Mesodermal cell (in vitro differentiated cells): ENCODE measurements at regions not wholly inside any gene's neighbourhood (a gene's known extent, or its start where the extent isn't known, plus 50 kb on each side); places are given as distances from the start of the nearest gene placed in this dataset.

Experiments used
- H3K27ac ChIP-seq: 2 replicates; pipeline ENCODE4 v1.7.0; 2013; ENCODE audit warnings: mild to moderate bottlenecking, low read depth, low read length, moderate library complexity; ENCODE audit not compliant: severe bottlenecking
- H3K36me3 ChIP-seq: 2 replicates; pipeline ENCODE4 v1.7.1; 2013; ENCODE audit warnings: mild to moderate bottlenecking, low read length, moderate library complexity; ENCODE audit not compliant: control insufficient read depth, insufficient read depth
- H3K4me1 ChIP-seq: one replicate; pipeline ENCODE4 v1.7.1; 2013; ENCODE audit warnings: mild to moderate bottlenecking, low read length; ENCODE audit not compliant: insufficient read depth, control insufficient read depth, poor library complexity, severe bottlenecking
- H3K4me3 ChIP-seq: 2 replicates; pipeline ENCODE4 v1.7.0; 2013; ENCODE audit warnings: low read length, control low read depth, mild to moderate bottlenecking; ENCODE audit not compliant: insufficient read depth, poor library complexity, severe bottlenecking; ENCODE audit errors: extremely low read depth
- H3K9me3 ChIP-seq: 2 replicates; pipeline ENCODE4 v1.7.1; 2013; ENCODE audit warnings: mild to moderate bottlenecking, low read length, moderate library complexity; ENCODE audit not compliant: control insufficient read depth
- WGBS, 2 experiments: methylation state at CpG; one replicate each; pipeline ENCODE4 v1.1.5; 2013; ENCODE audit warnings: missing lambda C conversion rate in 2 of 2; ENCODE audit not compliant: insufficient coverage in 2 of 2; 5-methylcytosine and 5-hydroxymethylcytosine counted together

- peaks cover 14% of the 10 kb centered on the region for H3K9me3 ChIP-seq
- H3K4me1 ChIP-seq, result peaks cover 11% of the 10 kb centered on the region
- no peak overlapping the region for H3K27ac ChIP-seq
- 83% methylated on average over 1 of the region's 2 CpGs; no CpG with 5 or more reads in 1 of the 2 experiments for whole genome bisulfite sequencing, 2 experiments
- no peak overlapping the region for H3K4me3 ChIP-seq
- no peaks in the 10 kb centered on the region for H3K36me3 ChIP-seq
Measured at GRCh38 chr2:9081750-9082149, 78.3 kb upstream of the MBOAT2 start.

- 100% methylated on average over 2 of the region's 8 CpGs; no CpG with 5 or more reads in 1 of the 2 experiments for WGBS, 2 experiments
- Histone ChIP-seq H3K4me3 (no peak overlapping the region), H3K36me3 (no peaks in the 10 kb centered on the region), H3K4me1 (peaks cover 5% of the 10 kb centered on the region), H3K27ac (no peak overlapping the region), H3K9me3 (peaks cover 14% of the 10 kb centered on the region)
Measured at GRCh38 chr2:9078405-9078804, 74.9 kb upstream of the MBOAT2 start.

- Histone ChIP-seq H3K4me3 (no peak overlapping the region), H3K27ac (no peak overlapping the region), H3K9me3 (peaks cover 12% of the 10 kb centered on the region), H3K36me3 (no peaks in the 10 kb centered on the region), H3K4me1 (peaks cover 5% of the 10 kb centered on the region)
- WGBS, 2 experiments, result 89 to 100% methylated on average over 1 to 2 of the region's 2 CpGs
Measured at GRCh38 chr2:9077691-9078090, 74.2 kb upstream of the MBOAT2 start.

GRCh38 chr2:9076755-9077154 is 73.3 kb upstream of the MBOAT2 start:
- 96% methylated on average over 3 of the region's 6 CpGs for WGBS, 2 experiments
- H3K27ac ChIP-seq, result no peak overlapping the region
- peaks cover 5% of the 10 kb centered on the region for H3K4me1 ChIP-seq

GRCh38 chr2:9076210-9076609 is 72.7 kb upstream of the MBOAT2 start:
- Histone ChIP-seq H3K27ac (peak overlapping the region; percentile 18), H3K36me3 (no peaks in the 10 kb centered on the region), H3K9me3 (no peaks in the 10 kb centered on the region), H3K4me1 (peaks cover 5% of the 10 kb centered on the region), H3K4me3 (no peak overlapping the region)
- WGBS, 2 experiments, result 86 to 100% methylated on average over 1 of the region's 1 CpG

More at GRCh38 chr2:9076755-9077154, 73.3 kb upstream of the MBOAT2 start:
- Histone ChIP-seq H3K4me3 (no peak overlapping the region), H3K9me3 (peaks cover 5% of the 10 kb centered on the region), H3K36me3 (no peaks in the 10 kb centered on the region)

- H3K36me3 ChIP-seq, result no peaks in the 10 kb centered on the region
- WGBS, 2 experiments, result 72 to 88% methylated on average over 4 to 6 of the region's 6 CpGs
- H3K27ac ChIP-seq, result no peak overlapping the region
- peaks cover 5% of the 10 kb centered on the region for H3K4me1 ChIP-seq
- no peak overlapping the region for H3K4me3 ChIP-seq
- no peaks in the 10 kb centered on the region for H3K9me3 ChIP-seq
Measured at GRCh38 chr2:9074930-9075329, 71.4 kb upstream of the MBOAT2 start.

GRCh38 chr2:9071584-9072124 is 68.2 kb upstream of the MBOAT2 start:
- 83 to 89% methylated on average over 2 to 6 of the region's 6 CpGs for WGBS, 2 experiments
- H3K27ac ChIP-seq, result no peak overlapping the region

GRCh38 chr2:9071032-9071431 is 67.5 kb upstream of the MBOAT2 start:
- H3K36me3 ChIP-seq, result no peaks in the 10 kb centered on the region
- no peak overlapping the region for H3K4me3 ChIP-seq
- H3K4me1 ChIP-seq, result peaks cover 5% of the 10 kb centered on the region
- 74 to 76% methylated on average over 4 of the region's 5 CpGs for WGBS, 2 experiments
- no peak overlapping the region for H3K27ac ChIP-seq
- H3K9me3 ChIP-seq, result peaks cover 9% of the 10 kb centered on the region

More at GRCh38 chr2:9071584-9072124, 68.2 kb upstream of the MBOAT2 start:
- H3K4me1 ChIP-seq, result peaks cover 5% of the 10 kb centered on the region
- peaks cover 3% of the 10 kb centered on the region for H3K9me3 ChIP-seq
- no peaks in the 10 kb centered on the region for H3K36me3 ChIP-seq
- no peak overlapping the region for H3K4me3 ChIP-seq

- no peak overlapping the region for H3K4me3 ChIP-seq
- peaks cover 15% of the 10 kb centered on the region for H3K9me3 ChIP-seq
- no peaks in the 10 kb centered on the region for H3K4me1 ChIP-seq
- WGBS, 2 experiments, result 96 to 100% methylated on average over 1 to 2 of the region's 2 CpGs
- H3K27ac ChIP-seq, result no peak overlapping the region
- H3K36me3 ChIP-seq, result no peaks in the 10 kb centered on the region
Measured at GRCh38 chr2:9069543-9069942, 66.1 kb upstream of the MBOAT2 start.

GRCh38 chr2:9065901-9066300 is 62.4 kb upstream of the MBOAT2 start:
- H3K4me3 ChIP-seq, result no peak overlapping the region
- H3K27ac ChIP-seq, result no peak overlapping the region
- H3K4me1 ChIP-seq, result no peaks in the 10 kb centered on the region
- no CpG with 5 or more reads among the region's 1 CpG for WGBS, 2 experiments
- peaks cover 18% of the 10 kb centered on the region for H3K9me3 ChIP-seq
- no peaks in the 10 kb centered on the region for H3K36me3 ChIP-seq

GRCh38 chr2:9063023-9063606 is 59.6 kb upstream of the MBOAT2 start:
- Histone ChIP-seq H3K4me3 (no peak overlapping the region), H3K4me1 (no peaks in the 10 kb centered on the region), H3K9me3 (peaks cover 21% of the 10 kb centered on the region), H3K36me3 (no peaks in the 10 kb centered on the region), H3K27ac (no peak overlapping the region)
- 81% methylated on average over 2 of the region's 2 CpGs; no CpG with 5 or more reads in 1 of the 2 experiments for WGBS, 2 experiments
